ENCODE measurements at regions not wholly inside any gene's neighbourhood (a gene's known extent, or its start where the extent isn't known, plus 50 kb on each side); places are given as distances from the start of the nearest gene placed in this dataset.
"Not testable (repeated sequence)": the region's sequence is repeated elsewhere in the genome, so short reads cannot be mapped to it uniquely, and the experiment has no call there.

GRCh38 chr15:99486371-99487336, 79.1 kb upstream of the MEF2A start:
- DNase-seq, result no peak

- DNase-seq, result no peak
Observed at GRCh38 chr15:99487337-99487730, 78.5 kb upstream of the MEF2A start.

- no peak for DNase-seq
Observed at GRCh38 chr15:99492275-99492674, 73.5 kb upstream of the MEF2A start.

- DNase-seq, result no peak
Observed at GRCh38 chr15:99492716-99493115, 73.1 kb upstream of the MEF2A start.

- no peak for DNase-seq
Observed at GRCh38 chr15:99493461-99493860, 72.3 kb upstream of the MEF2A start.

GRCh38 chr15:99494536-99495233, 71.1 kb upstream of the MEF2A start:
- DNase-seq, result not testable (repeated sequence)

GRCh38 chr15:99495430-99496301, 70.1 kb upstream of the MEF2A start:
- DNase-seq, result no peak

- DNase-seq, result no peak
Observed at GRCh38 chr15:99496302-99496629, 69.5 kb upstream of the MEF2A start.

- peak; percentile 49 to 52 for DNase-seq
Observed at GRCh38 chr15:99502182-99502581, 63.6 kb upstream of the MEF2A start.

- no peak for DNase-seq
Observed at GRCh38 chr15:99502661-99503060, 63.1 kb upstream of the MEF2A start.

- no peak for DNase-seq
Observed at GRCh38 chr15:99503411-99503810, 62.4 kb upstream of the MEF2A start.

GRCh38 chr15:99504071-99504822, 61.5 kb upstream of the MEF2A start:
- peak in 1 of 2 experiments; percentile 33 for DNase-seq

- DNase-seq, result peak in 1 of 2 experiments; percentile 31
Observed at GRCh38 chr15:99504823-99505551, 60.8 kb upstream of the MEF2A start.

- no peak for DNase-seq
Observed at GRCh38 chr15:99506399-99506798, 59.4 kb upstream of the MEF2A start.

- no peak for DNase-seq
Observed at GRCh38 chr15:99507016-99507503, 58.7 kb upstream of the MEF2A start.

GRCh38 chr15:99507504-99508310, 58.1 kb upstream of the MEF2A start:
- DNase-seq, result no peak

GRCh38 chr15:99508311-99508645, 57.5 kb upstream of the MEF2A start:
- DNase-seq, result no peak

- no peak for DNase-seq
Observed at GRCh38 chr15:99508852-99509251, 56.9 kb upstream of the MEF2A start.

- no peak for DNase-seq
Observed at GRCh38 chr15:99509686-99510461, 55.9 kb upstream of the MEF2A start.

- DNase-seq, result no peak
Observed at GRCh38 chr15:99511531-99511865, 54.3 kb upstream of the MEF2A start.
